ENCODE measurements at regions not wholly inside any gene's neighbourhood (a gene's known extent, or its start where the extent isn't known, plus 50 kb on each side); places are given as distances from the start of the nearest gene placed in this dataset.

DNA sequence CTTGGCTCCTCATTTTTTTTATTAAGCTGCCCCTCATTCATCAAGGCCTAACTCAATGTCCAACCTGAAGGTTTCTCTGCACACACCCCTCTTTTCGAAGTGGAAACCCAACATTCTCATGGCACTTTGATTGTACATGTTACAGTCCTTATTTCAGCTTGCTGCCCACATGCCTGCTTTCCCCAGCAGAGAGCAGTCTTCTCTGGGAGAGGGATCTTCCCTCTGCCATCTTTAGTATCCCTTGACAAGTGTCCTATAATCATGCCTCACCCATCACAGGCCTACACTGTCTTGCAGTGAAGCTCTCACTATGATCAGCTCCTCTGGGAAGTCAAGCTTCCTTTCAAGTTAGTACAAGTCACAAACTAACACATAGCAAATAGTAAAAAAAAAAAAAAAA, 175.1 kb downstream of the ACER2 start:
- no peak for DNase-seq

- DNase-seq: no peak
These were observed 168.6 kb downstream of the ACER2 start for GRCh38 chr9:19577411-19577810.

- DNase-seq: no peak
These were observed 160.1 kb downstream of the ACER2 start for GRCh38 chr9:19568946-19569345.

GRCh38 chr9:19564396-19565061, 155.7 kb downstream of the ACER2 start:
- DNase-seq: no peak

DNA sequence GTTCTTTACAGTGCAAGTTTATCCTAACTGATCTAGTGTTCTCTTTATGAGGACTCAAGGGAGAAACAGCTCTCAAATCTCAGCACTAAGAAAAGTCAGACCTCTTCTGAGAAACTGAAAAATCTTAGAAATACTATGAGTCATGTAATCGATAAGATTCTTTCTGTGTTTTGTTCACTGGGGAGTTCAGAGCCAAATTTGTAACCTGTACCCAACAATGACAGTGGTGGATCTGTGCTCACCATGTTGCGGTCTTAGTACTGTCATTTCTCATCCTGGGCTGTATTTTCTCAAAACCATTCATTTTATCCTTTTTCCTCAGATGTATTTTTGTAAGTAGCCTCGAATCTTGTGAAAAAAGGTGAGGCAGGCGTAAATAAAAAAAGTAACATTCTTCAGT, 146.4 kb downstream of the ACER2 start:
- no peak for DNase-seq

DNA sequence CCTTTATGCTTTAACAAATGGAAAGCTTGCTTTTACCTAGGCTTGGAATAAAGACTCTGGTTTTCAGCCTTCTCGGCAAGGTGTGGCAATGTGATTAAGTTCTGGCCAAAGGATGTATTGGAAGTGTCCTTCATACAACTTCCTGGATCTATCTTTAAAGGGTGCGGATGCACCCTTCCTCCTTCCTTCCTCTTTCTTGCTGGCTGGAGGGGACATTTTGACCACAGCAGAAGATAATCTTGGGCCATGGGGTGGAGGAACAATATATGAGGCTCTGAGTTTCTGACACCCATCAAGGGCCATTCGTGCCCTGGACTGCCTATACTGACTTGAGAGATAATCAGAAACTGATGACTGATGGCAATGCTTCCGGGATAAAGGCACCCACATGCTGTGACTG, 145.7 kb downstream of the ACER2 start:
- DNase-seq: no peak

- DNase-seq: no peak
These were observed 144.6 kb downstream of the ACER2 start for GRCh38 chr9:19553441-19553840.

- DNase-seq: no peak
These were observed 143.7 kb downstream of the ACER2 start for GRCh38 chr9:19552282-19553105.

DNA sequence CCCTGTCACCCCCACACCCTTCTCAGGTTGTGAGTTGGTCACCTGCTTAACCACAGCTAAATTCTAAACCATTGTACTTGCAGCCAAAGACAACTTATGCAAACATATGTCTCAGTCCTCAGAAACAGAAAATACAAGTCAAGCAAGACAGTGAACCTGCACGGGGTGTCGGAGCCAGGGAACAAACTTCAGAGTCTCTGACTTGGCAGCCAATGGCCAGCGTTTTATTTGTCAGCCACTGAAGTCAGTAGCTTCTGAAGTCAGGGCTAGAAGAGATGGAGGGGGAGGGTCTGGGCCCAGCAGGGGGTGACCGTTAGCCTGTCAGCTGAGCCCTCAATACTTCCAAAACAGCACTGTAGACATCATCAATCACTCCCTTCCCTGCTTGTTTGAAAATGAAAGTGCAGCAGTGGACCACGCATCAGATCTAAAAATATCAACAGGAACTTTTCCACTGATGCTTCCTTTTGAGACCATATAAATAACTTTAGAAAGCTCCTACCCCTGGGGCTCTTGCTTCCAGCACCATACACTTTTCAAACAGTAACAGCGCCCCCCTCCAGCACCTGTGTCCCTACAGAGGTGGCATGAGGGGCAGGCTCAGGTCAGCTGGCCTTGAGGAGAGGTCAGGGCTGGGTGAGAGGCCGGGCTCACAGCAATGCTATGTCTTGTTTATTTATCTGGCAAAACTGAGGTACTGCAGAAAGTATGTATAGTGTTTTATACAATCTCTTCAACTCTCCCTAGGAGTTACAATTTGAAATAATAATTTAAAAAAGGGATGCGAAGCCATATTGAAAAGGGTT, 142.5 kb downstream of the ACER2 start:
- DNase-seq: no peak

DNA sequence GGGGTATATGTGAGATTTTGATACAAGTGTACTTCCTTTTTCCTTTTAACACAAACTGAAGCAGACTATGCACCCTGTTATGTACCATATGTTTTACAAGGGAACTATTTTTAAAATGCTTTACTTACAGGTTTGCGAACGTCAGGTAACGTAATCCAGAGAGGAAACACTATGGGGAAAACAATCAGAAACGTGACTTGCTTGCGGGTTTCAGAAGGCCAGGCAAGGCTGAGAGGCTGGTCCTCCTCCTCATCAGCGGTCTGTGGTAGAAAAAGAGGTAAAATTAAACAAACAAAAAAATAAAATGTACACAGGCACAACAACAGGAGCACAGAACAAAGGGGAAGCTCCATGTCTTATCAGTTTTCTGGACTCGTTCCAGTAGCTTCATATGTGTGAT, 141.2 kb downstream of the ACER2 start:
- DNase-seq: no peak

DNA sequence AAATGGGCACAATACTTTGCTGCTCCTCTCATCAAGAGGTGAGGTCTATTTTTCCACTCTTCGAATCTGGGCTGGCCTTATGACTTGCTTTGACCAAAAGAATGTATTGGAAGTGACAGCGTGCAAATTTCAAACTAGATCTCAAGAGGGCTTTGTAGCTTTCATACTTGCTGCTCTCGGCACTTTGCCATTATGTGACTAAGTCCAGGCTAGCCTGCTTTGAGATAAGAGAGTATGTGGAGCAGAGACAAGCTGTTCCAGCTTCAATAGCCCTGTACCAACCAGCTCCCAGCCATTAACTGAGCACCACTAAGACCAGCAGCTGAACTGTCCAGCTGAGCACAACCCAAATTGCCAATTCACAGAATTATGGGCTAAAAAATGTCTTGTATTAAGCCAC, 124.6 kb downstream of the ACER2 start:
- no peak for DNase-seq

- no peak for DNase-seq
These were observed 118.9 kb downstream of the ACER2 start for GRCh38 chr9:19527663-19528062.

- no peak for DNase-seq
These were observed 113.7 kb downstream of the ACER2 start for GRCh38 chr9:19522558-19522957.

- DNase-seq: no peak
These were observed 112.4 kb downstream of the ACER2 start for GRCh38 chr9:19521205-19521604.

DNA sequence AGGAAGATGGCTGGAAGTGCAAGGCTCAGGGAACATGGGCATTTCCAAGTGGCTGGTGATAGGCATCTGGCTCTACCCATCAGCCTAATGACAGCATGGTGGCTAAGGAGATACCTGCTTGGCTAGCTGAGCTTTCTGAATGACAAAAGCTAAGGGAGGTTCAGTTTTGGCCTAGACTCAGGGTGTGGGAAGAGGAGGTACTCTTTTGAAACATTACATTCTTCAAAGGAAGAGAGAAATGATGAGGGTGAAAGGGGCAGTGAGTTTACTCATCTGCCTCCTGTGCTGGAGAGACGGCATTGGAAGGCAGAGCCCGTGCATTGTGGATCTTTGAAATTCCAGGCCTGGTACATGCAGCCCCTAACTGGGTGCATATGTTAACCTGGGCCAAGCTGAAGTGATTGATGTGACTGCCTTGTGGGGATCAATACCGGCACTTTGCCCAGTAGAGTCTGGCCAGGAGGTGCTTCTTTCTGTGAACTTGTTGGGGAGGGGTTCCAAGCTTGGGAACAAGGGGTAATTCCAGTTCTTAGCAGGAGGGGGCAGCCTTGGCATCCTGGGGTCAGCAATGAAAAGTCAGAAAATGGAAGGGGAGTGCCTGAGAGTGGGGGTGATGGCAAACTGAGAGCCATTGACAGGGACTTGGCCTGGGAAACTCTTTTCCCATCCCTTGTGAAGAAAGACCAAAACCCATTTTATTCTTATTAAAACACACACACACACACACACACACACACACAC, 108.6 kb downstream of the ACER2 start:
- no peak for DNase-seq

GRCh38 chr9:19516348-19516747, 107.5 kb downstream of the ACER2 start:
- DNase-seq: no peak

GRCh38 chr9:19513671-19514275, 105.0 kb downstream of the ACER2 start:
- no peak for DNase-seq

DNA sequence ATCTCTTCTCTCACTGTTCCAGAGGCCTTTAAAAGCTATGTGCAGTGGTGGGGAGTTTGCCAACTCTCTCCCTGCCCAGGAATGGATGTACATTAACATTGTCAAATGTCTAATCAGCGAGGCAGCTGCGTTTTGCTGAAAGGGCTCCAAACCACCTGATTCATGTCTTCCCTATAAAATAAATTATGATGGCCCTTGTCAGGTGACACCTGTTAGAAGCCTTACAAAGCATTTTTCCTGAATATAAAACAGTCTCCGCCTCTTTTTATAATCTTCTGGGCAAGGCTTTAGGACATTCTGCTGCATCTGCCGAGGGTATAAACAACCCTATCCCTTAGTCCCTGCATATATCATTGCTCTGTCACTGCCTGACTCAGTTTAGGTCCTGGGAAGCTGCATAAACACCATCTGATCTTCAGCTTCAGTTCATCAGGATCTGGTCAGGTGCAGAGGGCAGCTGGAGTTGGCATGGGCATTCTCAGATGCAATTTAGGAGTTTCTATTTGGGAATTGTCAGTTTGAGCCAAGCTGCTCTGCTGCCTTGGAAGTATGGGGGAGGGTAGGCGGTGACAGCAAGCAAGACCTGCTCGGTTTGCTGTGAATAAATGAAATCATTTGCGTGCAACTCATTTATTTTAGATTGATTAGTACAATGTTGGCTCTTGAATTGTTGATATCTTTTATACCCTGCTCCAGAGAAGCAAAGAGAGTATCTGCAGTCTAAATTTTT, 103.5 kb downstream of the ACER2 start:
- no peak for DNase-seq

GRCh38 chr9:19511694-19512093, 102.9 kb downstream of the ACER2 start:
- DNase-seq: no peak

DNA sequence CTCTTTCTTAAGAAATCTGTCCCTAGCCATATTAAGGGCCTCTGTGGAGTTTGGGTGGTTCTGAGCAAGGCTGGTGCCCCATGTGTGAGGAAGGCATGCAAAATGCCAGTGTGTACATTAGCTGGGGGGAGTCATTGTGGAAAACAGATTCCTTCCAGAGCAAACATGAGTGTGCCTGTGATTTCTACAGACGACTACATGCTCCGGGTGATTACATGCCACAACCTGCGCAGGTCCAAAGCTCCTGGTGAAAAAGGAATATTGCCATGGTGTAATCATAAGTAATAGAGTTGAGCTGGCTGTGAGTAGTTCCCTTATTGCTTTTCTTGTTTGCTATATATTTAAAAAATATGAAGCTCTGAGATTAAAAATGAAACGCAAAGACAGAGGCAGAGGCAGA, 102.1 kb downstream of the ACER2 start:
- no peak for DNase-seq
